ENCODE measurements at regions not wholly inside any gene's neighbourhood (a gene's known extent, or its start where the extent isn't known, plus 50 kb on each side); places are given as distances from the start of the nearest gene placed in this dataset.
"Not testable (repeated sequence)": the region's sequence is repeated elsewhere in the genome, so short reads cannot be mapped to it uniquely, and the experiment has no call there.

DNA sequence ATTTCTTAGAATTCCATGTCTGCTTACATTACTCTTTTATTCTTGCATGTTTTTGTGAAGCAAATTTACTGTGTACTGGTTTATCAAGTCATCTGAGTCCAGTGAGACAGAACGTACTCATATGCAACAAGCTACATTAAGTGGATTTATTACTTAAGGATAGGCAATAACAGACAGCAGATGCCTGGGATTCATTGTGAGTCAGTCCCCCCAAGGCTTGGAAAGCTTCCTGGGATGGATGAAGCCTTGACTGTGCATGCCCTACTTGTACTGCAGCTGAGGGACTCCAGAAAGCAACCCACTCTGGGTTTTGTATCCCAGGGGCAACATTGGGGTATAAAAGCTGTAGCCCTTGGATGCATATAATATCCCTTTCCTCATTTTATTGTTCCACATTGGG lies 113.4 kb upstream of the RAB18 start:
- no peak for DNase-seq (ENCODE audit: low read depth in 2 of 2)

DNA sequence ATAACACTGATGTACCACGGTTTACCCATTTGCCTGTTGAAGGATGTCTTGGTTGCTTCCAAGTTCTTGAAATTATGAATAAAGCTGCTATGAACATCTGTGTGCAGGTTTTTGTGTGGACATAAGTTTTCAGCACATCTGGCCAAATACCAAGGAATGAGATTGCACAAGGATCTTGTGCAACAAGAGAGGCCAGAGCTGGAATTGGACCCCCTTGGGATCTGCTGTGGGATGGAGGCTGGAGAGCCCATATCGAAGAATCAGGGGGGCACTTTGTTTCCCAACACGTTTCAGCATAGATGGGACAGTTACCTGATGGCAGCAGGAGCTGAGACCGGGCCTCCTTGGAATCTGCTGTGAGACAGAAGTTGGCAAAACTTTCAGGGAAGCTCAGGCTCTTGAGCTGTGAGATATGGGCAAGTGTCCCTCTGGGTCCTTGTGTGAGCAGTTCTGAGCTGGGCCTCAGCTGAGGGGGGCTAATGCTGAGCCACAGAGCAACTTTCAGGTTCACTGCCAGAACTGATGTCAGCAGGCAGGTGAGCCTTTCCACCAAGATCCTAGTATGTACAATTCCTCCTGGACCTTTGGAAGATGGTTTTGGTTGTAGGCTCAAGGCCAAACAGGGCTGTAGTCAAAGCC lies 115.2 kb upstream of the RAB18 start:
- no peak for DNase-seq (ENCODE audit: low read depth in 2 of 2)

DNA sequence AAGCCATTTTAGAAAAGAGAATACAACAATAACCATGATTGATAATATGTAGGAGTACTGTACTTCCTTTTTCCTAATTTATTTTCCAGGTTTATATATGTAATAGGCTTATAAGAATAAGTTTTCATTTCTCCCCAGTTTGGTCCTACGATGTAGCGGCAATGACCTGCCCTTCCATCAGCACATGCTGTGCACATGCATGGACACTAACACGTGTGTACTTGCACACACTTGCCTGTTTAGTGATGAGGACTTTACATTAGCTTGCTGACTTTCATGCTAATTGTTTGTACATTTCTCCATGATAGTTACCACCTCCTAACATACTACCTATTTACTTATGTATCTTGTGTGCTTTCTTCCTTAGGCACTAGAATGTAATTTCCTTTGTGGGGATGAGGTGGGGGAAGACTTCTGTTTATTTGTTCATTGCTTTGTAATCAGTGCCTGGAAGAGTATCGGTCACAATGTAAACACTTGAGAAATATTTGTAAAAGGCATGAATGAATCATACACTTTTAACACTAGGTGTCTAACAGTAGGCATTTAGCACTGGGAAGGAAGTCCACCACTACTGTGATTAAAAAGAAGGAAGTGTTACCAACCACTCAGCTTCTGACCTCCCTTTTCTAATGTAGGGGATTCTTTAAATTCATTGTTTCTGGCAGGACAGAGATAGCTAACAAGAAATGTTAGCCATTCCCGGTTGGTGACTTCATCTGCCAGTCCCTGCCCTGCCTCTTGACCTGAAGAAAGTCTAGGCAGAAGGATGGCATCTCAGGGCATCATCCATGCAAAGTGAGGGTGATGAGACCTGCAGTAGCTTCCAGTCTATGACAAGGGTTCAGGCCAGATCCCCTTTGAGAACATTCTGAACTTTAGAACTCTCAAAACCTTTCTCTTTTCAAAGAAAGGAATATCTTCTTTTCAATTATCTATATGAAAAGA lies 120.2 kb upstream of the RAB18 start:
- DNase-seq (ENCODE audit: low read depth in 2 of 2), result peak in 1 of 2 donors; percentile 15

DNA sequence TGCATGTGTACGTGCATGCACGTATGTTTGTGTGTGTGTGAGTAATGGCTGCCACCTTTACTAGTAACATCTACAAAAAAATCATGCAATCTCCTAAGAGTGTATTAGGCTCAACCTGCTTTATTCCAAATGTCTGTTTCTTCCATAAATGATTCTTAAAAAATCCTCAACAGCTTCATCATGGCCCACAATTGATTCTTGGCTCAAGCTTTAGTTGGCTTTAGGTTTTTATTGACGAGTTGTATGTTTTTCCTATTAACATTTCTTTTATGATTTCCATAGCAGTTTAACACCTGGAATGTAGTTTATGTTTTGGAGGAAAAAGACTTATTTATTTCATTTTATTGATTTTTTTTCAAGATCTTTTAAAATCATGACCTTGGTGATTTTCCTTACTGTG lies 121.9 kb upstream of the RAB18 start:
- DNase-seq (ENCODE audit: low read depth in 2 of 2), result no peak

DNA sequence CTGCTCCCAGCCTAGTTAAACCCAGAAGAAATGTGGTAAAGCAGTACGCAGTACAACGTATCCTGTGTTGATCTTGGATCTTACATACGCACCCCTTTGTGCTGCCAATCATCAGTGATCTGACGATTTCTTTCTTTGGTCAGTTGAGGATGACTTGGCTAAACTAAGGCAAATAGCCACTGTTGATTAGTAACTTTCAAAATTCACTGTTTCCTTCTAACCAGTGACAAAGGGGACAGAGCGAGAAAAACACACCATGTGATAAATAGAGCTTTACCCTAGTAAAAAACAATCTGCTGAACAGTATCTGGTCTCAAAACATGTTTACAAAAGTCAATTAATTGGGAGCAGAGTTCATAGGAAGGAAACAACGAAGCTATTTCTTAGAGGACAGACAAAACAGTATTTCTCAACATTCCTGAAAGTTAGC lies 123.2 kb upstream of the RAB18 start:
- no peak for DNase-seq (ENCODE audit: low read depth in 2 of 2)

DNA sequence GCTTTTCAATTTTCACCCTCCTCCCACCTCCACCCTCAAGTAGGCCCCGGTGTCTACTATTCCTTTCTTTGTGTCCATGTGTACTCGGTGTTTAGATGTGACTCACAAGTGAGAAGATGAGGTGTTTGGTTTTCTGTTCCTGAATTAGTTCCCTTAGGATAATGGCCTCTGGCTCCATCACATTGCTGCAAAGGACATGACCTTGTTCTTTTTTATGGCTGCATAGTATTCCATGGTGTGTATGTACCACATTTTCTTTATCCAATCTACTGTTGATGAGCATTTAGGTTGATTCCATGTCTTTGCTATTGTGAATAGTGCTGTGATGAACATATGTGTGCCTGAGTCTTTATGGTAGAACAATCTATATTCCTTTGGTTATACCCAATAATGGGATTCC lies 125.1 kb upstream of the RAB18 start:
- not testable (repeated sequence) for DNase-seq (ENCODE audit: low read depth in 2 of 2)

DNA sequence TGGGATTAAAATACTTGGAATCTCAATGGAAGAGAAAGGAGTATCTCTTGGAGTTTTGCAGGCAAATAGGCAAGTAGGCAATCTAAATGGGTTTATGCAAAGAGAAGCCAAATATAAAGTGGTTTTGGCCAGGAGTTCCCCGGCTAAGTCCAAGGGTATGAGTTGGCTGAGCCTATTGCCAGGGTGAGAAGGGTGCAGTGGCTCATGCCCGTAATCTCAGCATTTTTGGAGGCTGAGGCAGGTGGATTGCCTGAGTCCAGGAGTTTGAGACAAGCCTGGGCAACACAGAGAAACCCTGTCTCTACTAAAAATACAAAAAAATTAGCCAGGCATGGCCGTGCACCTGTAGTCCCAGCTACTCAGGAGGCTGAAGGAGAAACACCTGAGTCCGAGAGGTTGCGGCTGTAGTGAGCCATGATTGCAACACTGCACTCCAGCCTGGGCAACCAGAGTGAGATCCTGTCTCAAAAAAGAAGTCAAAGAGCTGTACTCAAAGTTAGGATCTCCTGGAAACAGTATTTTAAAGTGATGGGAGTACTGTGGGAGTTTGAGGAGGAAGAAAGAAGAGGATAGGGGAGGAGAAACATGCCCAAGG lies 130.4 kb upstream of the RAB18 start:
- no peak for DNase-seq (ENCODE audit: low read depth in 2 of 2)

DNA sequence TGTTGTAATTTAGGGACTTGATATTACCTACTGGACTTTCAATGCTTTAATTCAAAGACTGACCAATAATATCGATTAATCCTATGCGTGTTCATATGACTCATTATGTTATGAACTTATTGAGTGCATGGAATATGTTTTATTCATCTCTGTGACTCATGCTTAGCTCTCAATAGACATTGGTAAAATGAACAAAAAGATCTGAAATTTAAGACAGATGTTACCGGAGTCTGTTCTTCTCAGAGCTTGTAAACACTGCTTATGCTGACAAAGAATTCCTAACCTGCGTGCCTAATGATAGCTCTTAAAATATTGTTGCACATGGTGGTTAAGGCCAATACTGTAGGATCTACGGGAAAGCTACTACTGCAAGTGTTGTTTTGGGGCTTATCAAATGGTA lies 131.5 kb upstream of the ACBD5 start:
- no peak for DNase-seq (ENCODE audit: low read depth in 2 of 2)

DNA sequence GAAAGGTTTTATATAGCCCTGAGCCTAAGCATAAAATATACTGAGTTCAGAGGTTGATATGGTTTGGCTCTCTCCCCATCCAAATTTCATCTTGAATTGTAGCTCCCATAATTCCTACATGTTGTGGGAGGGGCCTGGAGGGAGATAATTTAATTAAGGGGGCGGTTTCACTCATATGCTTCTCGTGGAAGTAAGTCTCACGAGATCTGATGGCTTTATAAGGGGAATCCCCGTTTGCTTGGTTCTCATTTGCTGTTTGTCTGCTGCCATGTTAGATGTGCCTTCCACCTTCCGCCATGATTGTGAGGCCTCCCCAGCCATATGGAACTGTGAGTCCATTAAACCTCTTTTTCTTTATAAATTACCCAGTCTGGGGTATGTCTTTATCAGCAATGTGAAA lies 130.8 kb upstream of the ACBD5 start:
- DNase-seq (ENCODE audit: low read depth in 2 of 2), result not testable (repeated sequence)

DNA sequence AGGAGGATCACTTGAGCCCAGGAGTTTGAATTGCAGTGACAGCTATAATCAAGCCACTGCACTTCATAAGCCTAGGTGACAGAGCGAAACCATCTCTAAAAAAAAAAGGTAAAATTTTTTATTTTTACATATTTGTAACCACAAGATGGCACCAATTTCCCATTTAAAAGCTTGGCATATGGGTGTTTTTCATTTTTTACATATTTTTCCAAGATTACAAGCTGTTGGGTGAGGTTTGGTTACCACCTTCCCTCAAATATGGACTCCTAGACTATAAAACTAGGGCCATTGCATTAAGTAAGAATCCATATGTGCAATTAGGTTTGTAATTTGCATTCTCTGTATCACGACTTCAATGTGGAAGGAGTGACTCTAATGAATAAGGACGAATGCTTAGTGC lies 129.3 kb upstream of the ACBD5 start:
- peak in 1 of 2 donors; percentile 13 for DNase-seq (ENCODE audit: low read depth in 2 of 2)

DNA sequence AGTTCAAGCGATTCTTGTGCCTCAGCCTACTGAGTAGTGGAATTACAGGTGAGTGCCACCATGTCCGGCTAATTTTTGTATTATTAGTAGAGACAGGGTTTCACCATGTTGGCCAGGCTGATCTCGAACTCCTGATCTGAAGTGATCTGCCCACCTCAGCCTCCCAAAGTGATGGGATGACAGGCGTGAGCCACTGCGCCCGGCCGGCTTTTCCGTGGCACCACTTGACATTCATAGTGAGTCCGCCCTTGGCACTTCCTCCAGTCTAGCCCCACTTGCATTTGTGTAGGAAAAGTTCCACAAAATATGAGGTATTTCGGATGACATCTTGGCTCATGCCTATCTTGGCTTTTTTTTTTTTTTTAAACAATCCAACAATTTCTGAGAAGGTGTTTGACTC lies 128.1 kb upstream of the ACBD5 start:
- no peak for DNase-seq (ENCODE audit: low read depth in 2 of 2)

DNA sequence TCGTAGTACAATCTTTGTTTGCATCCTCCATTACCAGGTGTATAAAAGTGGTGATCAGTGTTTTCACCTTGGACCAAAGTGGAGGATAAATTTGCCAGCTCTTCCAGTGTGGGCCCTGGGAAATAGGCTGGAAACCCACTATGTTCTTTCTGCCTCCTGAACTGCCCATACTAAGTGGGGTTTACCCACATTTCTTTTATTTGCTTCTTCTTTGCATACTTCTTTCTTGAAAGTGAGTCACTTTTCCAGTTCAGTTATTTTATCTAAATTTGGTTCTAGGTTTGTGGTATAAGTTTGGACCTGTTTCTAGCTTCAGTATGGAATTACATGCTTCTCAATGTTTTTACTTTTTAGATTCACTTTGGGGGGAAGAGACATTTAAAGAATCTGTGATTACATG lies 126.2 kb upstream of the ACBD5 start:
- DNase-seq (ENCODE audit: low read depth in 2 of 2), result no peak

DNA sequence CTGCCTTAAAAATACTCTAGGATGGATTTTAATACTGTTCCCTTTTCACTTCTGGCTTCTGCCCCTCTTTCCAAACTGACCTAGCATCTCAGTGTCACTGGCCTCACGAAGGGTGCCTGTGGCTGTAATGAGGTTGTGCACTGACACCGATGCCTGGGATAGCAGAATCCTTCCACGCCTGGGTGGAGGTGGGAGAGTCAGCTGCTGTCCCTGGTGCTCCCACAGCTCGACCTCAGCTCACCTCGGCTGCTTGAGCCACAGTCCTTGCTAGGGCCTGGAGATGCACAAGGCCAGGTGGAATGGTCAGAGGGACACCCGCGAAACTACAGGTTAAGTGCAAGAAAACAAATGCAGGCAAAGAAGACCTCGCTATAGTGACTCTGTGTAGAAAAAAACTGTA lies 123.4 kb upstream of the ACBD5 start:
- DNase-seq (ENCODE audit: low read depth in 2 of 2), result no peak

DNA sequence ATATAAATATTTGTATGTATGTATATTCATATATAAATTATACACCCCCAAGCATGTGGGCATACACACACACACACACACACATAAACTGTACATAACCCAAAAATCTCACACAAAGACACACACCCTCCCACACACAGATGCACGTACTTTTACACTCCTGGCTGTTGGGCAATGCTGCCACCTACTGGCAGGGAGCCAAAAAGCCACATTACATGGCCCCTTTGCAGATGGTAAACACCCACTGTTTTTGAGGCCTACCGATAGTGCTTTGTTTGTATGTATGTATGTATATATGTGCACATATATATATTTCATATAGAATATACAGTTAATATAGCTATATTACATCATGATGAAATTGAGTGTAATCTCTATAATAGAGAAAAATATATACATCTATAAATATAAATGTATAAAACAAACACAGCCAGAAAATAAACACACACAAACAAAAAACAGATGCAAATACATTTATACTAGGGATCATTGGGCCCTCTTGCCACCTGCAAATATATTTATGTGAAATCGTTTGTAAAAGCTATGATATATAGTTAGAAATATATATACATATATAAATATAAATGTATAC lies 120.1 kb upstream of the ACBD5 start:
- peak; percentile 80 to 86 for DNase-seq (ENCODE audit: low read depth in 2 of 2)

DNA sequence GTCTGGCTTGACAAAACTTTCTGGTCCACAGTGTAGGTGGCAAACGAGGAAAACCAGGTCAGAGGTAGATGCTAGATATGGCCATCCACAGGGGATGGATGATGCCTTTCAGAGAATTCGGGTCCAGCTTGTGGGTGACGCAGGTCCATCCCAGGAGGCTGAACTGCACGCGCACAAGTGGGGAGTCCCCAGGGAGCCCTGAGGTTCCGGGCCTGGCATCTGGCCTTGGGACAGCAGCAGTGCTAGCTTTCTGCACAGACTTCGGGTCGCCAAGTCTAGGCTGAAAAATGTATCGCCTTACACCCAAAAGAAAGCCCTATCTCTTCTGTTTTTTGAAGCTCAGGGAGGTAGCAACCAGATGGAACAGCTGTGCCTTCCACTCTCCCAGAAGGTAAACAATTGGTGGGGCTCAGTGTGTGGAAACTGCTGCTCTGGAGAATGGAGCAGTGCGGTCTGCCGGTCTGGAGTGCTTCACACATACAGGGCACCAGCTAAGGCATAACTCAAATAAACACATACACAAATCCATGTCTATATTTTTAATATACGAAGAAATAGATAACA lies 119.3 kb upstream of the ACBD5 start:
- no peak for DNase-seq (ENCODE audit: low read depth in 2 of 2)

DNA sequence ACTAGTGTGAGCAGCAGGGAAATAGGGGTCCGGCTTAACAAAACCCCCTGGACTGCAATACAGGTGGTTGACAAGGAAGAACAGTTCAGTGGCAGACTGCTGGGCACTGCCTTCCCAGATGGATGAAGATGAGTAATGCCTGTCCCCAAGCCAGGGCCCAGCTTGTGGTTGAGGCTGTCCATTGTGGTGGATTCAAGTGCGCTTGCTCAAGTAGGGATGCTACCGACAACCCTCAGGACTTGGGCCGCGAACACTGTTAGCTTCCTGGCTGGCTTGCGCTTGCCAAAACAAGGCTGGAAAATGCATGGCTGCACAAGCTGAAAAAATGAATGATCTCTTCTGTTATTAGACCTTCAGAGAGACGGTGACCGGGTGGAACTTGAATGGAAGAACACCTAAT lies 116.1 kb upstream of the ACBD5 start:
- no peak for DNase-seq (ENCODE audit: low read depth in 2 of 2)

DNA sequence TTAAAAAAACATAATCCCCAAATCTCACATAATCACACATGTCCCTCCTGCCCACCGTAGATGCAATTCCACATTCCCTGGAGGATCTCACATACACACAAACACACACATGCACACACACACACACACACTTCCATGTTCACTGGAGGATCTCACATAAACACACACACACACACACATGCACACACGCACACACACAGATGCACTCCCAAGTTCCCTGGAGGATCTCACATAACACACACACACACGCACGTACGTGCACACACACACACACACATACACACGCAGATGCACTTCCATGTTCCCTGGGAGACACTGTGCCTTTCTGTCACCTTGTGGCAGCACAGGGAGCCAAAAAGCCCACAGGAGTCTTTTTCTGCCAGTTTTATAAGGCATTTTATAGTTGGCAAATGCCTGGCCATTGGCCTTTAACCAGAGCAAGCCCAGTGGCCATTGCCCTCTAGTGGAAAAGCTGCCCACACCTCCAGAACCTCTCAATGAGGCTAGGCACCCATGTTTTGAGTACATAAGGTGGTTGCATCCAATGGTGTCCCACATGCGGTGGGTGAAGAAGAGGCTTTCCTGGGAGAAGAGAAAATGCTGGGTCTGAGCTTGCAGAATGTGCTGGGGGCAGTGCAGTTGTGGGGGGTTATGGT lies 115.4 kb upstream of the ACBD5 start:
- DNase-seq (ENCODE audit: low read depth in 2 of 2), result no peak

DNA sequence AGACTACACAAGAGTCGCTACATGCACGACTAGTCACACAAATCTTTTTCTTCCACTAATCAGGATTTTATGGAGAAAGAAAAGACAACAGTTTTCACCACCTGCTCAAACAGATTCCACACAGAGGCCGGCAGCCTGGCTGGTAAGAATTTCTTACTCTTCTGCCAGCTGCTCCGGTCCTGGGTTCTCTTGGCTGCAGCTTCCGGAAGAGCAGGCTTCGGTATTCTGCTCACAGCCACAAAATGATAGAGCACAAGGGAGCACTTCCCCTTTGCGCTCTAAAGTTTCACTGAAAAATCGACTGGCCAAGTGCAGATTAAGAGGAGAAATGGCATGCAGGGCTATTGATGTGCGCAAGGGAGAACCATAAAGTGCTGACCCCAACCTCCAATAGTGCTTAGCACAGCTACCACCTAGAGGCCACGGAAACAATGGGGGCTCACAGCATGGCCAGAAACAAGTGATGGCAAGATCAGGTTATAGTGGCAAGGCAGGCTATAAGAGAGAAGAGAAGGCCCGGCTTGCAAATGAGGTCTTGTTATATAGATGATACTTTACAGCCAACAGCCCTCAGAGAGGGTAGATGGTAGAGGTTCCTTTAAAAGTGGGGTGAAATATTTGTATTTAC lies 114.2 kb upstream of the ACBD5 start:
- DNase-seq (ENCODE audit: low read depth in 2 of 2), result not testable (repeated sequence)

DNA sequence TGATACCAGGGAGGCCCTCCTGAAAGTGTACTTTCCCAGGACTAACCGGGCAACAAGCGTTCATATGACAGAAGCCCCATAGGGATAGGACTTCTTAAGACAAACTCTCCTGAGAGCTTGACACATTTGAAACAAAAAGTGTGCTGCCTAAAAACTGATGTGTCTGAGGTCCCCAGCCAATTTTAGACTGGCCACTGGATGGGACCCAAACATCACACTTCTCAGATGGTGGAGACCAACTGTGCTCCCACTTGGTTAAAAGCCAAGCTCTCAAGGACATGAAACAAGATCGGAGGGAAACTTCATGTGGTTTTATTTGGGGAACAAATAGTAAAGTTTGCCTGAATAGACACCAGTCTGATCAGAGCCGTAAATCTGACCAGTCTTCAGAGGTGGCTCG lies 113.5 kb upstream of the ACBD5 start:
- DNase-seq (ENCODE audit: low read depth in 2 of 2), result not testable (repeated sequence)

DNA sequence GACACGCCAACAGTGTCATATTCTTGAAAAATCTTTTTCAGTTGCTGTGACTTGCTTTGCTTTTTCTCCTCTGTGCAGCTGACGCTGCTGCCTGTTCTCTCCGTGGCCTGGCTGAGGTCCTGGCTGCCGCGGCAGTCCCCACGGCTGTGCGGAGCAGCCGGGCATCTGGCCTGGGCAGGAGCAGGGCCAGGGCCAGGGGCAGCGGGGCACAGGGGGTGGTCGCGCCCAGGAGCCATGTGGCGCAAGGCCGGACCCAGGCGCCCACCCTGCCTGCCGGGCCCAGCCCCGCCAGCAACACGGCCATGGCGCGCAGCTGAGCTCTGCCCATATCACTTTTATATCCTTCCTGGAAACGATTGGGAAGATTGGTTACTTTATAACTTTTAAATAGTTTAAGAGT lies 109.4 kb upstream of the ACBD5 start:
- DNase-seq (ENCODE audit: low read depth in 2 of 2), result no peak

DNA sequence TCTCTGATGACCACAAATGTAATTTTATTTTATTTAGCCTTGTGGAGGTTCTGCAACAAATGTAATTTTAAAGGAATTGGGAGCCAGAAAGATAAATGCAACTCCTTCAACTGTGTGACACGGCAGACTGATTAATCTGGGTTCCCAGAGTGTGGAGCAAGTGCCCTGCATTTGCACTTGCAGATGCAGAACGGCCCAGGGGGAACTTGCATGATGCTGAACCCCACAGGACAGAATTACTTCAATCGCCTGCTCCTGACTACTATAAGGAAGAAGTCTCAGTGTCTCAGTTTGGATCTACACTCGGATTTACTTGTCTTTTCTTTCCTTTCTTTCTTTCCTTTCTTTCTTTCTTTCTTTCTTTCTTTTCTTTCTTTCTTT lies 107.2 kb upstream of the ACBD5 start:
- DNase-seq (ENCODE audit: low read depth in 2 of 2), result not testable (repeated sequence)

All from lung microvascular endothelial cell (primary cell).